ENCODE measurements at regions not wholly inside any gene's neighbourhood (a gene's known extent, or its start where the extent isn't known, plus 50 kb on each side); places are given as distances from the start of the nearest gene placed in this dataset.
A peak's percentile ranks its signal among the peaks of the same experiment; 100 is the strongest.
"Not testable (repeated sequence)": the region's sequence is repeated elsewhere in the genome, so short reads cannot be mapped to it uniquely, and the experiment has no call there.

DNA sequence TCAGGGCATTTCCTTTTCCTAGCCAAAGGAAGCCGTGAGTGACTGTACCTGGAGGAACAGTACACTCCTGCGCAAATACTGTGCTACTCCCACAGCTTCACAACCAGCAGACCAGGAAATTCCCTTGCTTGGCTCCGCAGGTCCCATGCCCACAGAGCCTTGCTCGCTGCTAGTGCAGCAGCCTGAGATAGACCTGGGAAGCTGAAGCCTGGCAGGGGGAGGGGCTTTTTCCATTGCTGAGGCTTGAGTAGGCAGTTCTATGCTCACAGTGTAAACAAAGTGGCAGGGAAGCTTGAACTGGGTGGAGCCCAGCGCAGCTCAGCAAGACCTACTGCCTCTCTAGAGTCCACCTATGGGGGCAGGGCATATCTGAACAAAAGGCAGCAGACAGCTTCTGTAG is 291.2 kb downstream of the HGF start:
- DNase-seq (ENCODE audit: low read depth in 2 of 2): no peak

DNA sequence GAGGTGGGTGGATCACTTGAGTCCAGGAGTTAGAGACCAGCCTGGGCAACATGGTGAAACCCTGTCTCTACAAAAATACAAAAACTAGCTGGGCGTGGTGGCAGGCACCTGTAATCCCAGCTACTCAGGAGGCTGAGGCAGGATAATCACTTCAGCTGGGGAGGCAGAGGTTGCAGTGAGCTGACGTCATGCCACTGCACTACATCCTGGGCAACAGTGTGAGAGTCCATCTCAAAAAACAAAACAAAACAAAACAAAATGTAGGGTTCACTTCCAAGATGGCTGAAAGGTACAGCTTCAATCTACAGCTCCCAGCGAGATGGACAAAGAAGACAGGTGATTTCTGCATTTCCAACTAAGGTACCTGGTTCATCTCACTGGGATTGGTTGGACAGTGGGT is 291.6 kb downstream of the HGF start:
- not testable (repeated sequence) for DNase-seq (ENCODE audit: low read depth in 2 of 2)

DNA sequence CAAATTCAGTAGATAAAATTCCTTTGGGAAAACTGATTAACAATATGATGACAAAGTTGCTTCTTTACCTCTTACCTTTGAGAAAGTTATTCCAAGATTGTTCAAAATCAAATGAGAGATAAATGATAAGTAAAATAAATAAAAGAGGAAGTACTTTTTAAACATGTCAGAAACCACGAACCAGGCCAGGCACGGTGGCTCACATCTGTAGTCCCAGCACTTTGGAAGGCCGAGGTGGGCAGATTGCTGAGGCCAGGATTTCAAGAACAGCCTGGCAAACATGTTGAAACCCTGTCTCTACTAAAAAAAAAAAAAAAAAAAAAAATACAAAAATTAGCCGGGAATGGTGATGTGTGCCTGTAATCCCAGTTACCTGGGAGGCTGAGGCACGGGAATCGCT is 296.6 kb downstream of the HGF start:
- DNase-seq (ENCODE audit: low read depth in 2 of 2): no peak

- no peak for DNase-seq (ENCODE audit: low read depth in 2 of 2)
Observed at GRCh38 chr7:81470724-81471379, 299.0 kb downstream of the HGF start.

GRCh38 chr7:81469869-81470723 is 299.8 kb downstream of the HGF start:
- peak in 1 of 2 donors; percentile 1 for DNase-seq (ENCODE audit: low read depth in 2 of 2)

GRCh38 chr7:81469153-81469868 is 300.5 kb downstream of the HGF start:
- no peak for DNase-seq (ENCODE audit: low read depth in 2 of 2)

DNA sequence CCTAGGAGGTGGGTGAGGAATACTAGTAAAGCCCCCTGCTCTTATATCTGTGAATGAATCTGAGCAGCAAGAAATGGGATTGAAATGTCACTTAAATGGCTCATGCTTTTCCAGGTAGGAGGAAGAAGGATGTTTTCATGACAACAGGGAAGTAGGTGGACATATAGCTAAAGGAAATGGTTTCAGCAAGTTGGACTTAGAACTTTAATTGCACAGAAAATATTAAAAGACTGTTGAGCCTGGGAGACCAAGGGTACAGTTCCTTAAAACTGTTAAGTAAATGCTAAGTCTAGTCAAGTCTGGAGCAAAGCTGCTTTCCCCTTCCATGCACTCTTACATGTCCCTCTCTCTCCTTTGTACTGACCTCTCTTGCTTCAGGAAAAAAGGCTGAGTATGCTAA is 301.3 kb downstream of the HGF start:
- no peak for DNase-seq (ENCODE audit: low read depth in 2 of 2)

GRCh38 chr7:81467964-81468363 is 301.9 kb downstream of the HGF start:
- DNase-seq (ENCODE audit: low read depth in 2 of 2): no peak

DNA sequence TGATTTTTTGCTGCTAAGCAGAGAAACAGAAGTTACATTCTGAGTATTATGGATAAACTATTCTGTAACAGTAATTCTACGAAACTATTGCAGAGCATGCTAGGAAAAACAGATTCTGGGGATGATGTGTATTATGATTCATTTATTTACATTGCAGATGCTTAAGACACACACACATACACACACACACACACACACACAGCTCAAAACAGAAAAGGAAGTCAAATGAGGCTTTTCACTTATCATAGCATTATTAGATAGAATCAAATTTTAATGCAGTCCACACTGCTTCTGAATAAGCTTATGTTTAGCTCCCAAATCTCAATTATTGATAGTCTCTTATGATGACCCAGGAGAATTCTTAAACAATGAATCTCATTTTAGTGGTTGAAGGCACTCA is 307.2 kb downstream of the HGF start:
- DNase-seq (ENCODE audit: low read depth in 2 of 2): no peak

- no peak for DNase-seq (ENCODE audit: low read depth in 2 of 2)
Observed at GRCh38 chr7:81460250-81461045, 309.4 kb downstream of the HGF start.

- no peak for DNase-seq (ENCODE audit: low read depth in 2 of 2)
Observed at GRCh38 chr7:81459485-81459884, 310.4 kb downstream of the HGF start.

GRCh38 chr7:81457852-81458522 is 311.9 kb downstream of the HGF start:
- no peak for DNase-seq (ENCODE audit: low read depth in 2 of 2)

- not testable (repeated sequence) for DNase-seq (ENCODE audit: low read depth in 2 of 2)
Observed at GRCh38 chr7:81453770-81454169, 316.1 kb downstream of the HGF start.

DNA sequence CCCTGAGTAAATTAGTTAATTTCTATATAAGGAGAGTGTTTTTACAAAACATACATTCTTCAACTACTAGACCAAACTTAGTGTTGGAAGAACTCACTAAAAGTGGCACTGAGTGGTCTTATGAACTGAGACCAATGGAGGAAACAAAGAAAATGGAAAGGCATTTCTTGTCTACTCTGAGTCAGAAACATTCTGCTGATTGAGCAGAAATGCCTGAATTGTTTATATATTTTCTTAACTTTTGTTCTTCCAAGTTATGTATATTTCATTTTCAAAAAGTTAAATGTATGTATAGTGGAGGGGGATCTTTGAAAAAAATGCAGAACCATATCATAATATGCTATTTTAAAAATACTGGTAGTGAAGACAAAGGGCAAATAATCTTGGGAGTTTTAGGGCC is 320.7 kb downstream of the HGF start:
- no peak for DNase-seq (ENCODE audit: low read depth in 2 of 2)

GRCh38 chr7:81447351-81447952 is 322.4 kb downstream of the HGF start:
- DNase-seq (ENCODE audit: low read depth in 2 of 2): no peak

- DNase-seq (ENCODE audit: low read depth in 2 of 2): no peak
Observed at GRCh38 chr7:81446212-81446611, 323.6 kb downstream of the HGF start.

DNA sequence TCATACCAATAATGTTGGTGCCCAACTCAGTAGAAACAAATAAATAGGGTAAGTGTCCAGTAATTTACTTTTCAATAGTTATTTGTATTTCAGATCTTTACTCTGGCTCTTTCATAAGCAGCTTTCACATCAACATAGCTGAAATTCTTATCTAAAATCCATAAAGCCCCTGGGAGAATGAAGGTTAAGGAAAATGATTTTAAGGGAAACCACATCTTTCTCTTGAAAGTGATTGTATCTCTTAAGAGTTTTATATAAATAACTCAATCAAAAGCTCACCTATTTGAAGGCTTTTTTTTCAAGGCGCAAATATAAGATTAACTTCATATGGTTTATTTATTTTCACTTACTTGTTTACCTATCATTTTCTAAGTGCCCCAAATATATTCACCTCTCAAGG is 324.4 kb downstream of the HGF start:
- DNase-seq (ENCODE audit: low read depth in 2 of 2): no peak

- no peak for DNase-seq (ENCODE audit: low read depth in 2 of 2)
Observed at GRCh38 chr7:81441750-81442149, 328.1 kb downstream of the HGF start.

DNA sequence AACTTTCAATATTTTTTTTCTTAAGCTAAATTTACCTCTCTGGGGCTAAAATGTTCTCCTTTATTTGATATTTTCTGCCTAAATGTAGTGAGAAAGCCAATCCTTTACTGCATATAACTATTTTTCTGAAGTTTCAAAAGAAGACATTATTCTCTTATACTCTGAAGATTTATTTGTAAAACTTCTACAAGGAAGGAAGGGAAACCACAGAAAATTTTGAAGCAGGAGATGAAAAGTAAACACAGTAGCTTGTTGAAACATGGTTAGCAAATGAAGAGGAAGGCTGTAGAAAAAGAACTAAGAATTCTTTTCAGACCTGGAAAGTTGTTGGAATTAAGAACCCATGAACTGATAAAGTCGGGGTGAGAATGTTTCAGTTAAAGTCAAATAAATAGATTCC is 330.3 kb downstream of the HGF start:
- no peak for DNase-seq (ENCODE audit: low read depth in 2 of 2)

- not testable (repeated sequence) for DNase-seq (ENCODE audit: low read depth in 2 of 2)
Observed at GRCh38 chr7:81437160-81437559, 332.7 kb downstream of the HGF start.
